ENCODE measurements at regions not wholly inside any gene's neighbourhood (a gene's known extent, or its start where the extent isn't known, plus 50 kb on each side); places are given as distances from the start of the nearest gene placed in this dataset.

GRCh38 chr5:164300295-164300694 is 794.9 kb downstream of the MAT2B start:
- TF ChIP-seq POLR2A (IDR thresholded peaks at IDR 0.05), result no peak
- TF ChIP-seq, protein P1, sequence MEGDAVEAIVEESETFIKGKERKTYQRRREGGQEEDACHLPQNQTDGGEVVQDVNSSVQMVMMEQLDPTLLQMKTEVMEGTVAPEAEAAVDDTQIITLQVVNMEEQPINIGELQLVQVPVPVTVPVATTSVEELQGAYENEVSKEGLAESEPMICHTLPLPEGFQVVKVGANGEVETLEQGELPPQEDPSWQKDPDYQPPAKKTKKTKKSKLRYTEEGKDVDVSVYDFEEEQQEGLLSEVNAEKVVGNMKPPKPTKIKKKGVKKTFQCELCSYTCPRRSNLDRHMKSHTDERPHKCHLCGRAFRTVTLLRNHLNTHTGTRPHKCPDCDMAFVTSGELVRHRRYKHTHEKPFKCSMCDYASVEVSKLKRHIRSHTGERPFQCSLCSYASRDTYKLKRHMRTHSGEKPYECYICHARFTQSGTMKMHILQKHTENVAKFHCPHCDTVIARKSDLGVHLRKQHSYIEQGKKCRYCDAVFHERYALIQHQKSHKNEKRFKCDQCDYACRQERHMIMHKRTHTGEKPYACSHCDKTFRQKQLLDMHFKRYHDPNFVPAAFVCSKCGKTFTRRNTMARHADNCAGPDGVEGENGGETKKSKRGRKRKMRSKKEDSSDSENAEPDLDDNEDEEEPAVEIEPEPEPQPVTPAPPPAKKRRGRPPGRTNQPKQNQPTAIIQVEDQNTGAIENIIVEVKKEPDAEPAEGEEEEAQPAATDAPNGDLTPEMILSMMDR (IDR thresholded peaks at IDR 0.05), result no peak
